ENCODE measurements at regions not wholly inside any gene's neighbourhood (a gene's known extent, or its start where the extent isn't known, plus 50 kb on each side); places are given as distances from the start of the nearest gene placed in this dataset.

- DNase-seq (no peak), ATAC-seq (ENCODE audit: low read depth) (no peak)
- H3K36me3 ChIP-seq (ENCODE audit: control insufficient read depth, insufficient read depth, low read length) = no peaks in the 10 kb centered on the region
- H2AK9ac ChIP-seq (replicated peaks; ENCODE audit: low read depth, low read length, poor library complexity) = no peak overlapping the region
- H2AK5ac ChIP-seq (ENCODE audit: low read depth, low read length) = no peak overlapping the region
- no peaks in the 10 kb centered on the region for H4K20me1 ChIP-seq (ENCODE audit: insufficient read depth, low read length)
- no peak for TF ChIP-seq RAD21 (IDR thresholded peaks at IDR 0.05; ENCODE audit: low read length)
- TF ChIP-seq NFE2L2 (IDR thresholded peaks at IDR 0.05; ENCODE audit: low read depth, low read length) = no peak
- no peak for TF ChIP-seq ELK1 (IDR thresholded peaks at IDR 0.05; ENCODE audit: borderline replicate concordance, low read depth, low read length)
- TF ChIP-seq CHD1 (IDR thresholded peaks at IDR 0.05; ENCODE audit: low read depth, low read length) = no peak
- no peak for TF ChIP-seq MXI1 (IDR thresholded peaks at IDR 0.05; ENCODE audit: borderline replicate concordance, low read depth, low read length)
- TF ChIP-seq MAZ (IDR thresholded peaks at IDR 0.05; ENCODE audit: borderline replicate concordance, low read depth, low read length) = no peak
- TF ChIP-seq POLR2A (IDR thresholded peaks at IDR 0.05; ENCODE audit: low read depth, low read length) = no peak
- no peak for TF ChIP-seq CTCF (conservative IDR thresholded peaks at IDR 0.05; ENCODE audit: low read depth, low read length)
- TF ChIP-seq RFX5 (IDR thresholded peaks at IDR 0.05; ENCODE audit: low read depth, low read length) = no peak
- no peak for TF ChIP-seq FOS (IDR thresholded peaks at IDR 0.05; ENCODE audit: low read depth, low read length)
- no peak for TF ChIP-seq SMC3 (IDR thresholded peaks at IDR 0.05; ENCODE audit: low read depth, low read length)
- no peak for TF ChIP-seq CEBPB (IDR thresholded peaks at IDR 0.05; ENCODE audit: low read depth, low read length)
- no peak for TF ChIP-seq MAFK (IDR thresholded peaks at IDR 0.05; ENCODE audit: low read depth, low read length)
- TF ChIP-seq USF2 (IDR thresholded peaks at IDR 0.05; ENCODE audit: low read depth, low read length) = no peak
- TF ChIP-seq BHLHE40 (IDR thresholded peaks at IDR 0.05; ENCODE audit: low read depth, low read length) = no peak
- no peak overlapping the region for H3K56ac ChIP-seq (ENCODE audit: extremely low read depth, insufficient read depth, low read length)
- in situ Hi-C loops (cut with MboI; ENCODE audit: low sequenced_read_pairs) (no loop called here), intact Hi-C loops (cut with micrococcal nuclease) (no loop called here), dilution Hi-C loops (cut with HindIII; ENCODE audit: low sequenced_read_pairs, unreplicated experiment) (no loop called here)
- H3K4ac ChIP-seq (ENCODE audit: low read depth, low read length) = no peak overlapping the region
- no peak overlapping the region for H3K23ac ChIP-seq (ENCODE audit: low read depth, low read length)
- H2BK15ac ChIP-seq (ENCODE audit: low read depth, low read length) = no peak overlapping the region
- H2AFZ ChIP-seq (replicated peaks; ENCODE audit: low read length, poor library complexity) = no peak overlapping the region
- H3K27ac ChIP-seq (ENCODE audit: insufficient read depth, low read length) = no peak overlapping the region
- H3K27me3 ChIP-seq (ENCODE audit: control insufficient read depth, insufficient read depth, low read length) = no peaks in the 10 kb centered on the region; the same call in 1 of the 2 replicates
- H3K14ac ChIP-seq (replicated peaks; ENCODE audit: low read depth, low read length) = no peak overlapping the region
- BruUV-seq (replicated peaks) = no TSS peak
- no peak overlapping the region for H4K8ac ChIP-seq (ENCODE audit: low read depth in 2 of 2, low read length in 2 of 2)
- H3K9me3 ChIP-seq (ENCODE audit: control insufficient read depth, insufficient read depth, low read length) = no peaks in the 10 kb centered on the region
- H3K18ac ChIP-seq (ENCODE audit: low read depth, low read length) = no peak overlapping the region
- H2BK120ac ChIP-seq (ENCODE audit: low read depth, low read length) = no peak overlapping the region
- no peak overlapping the region for H3K4me2 ChIP-seq (ENCODE audit: low read depth, low read length)
- ChIA-PET POLR2A (ENCODE audit: unreplicated experiment) (no interaction called here), CTCF (no interaction called here)
- no peak overlapping the region for H2BK5ac ChIP-seq (ENCODE audit: low read depth, low read length, poor library complexity, severe bottlenecking)
- no peak overlapping the region for H4K91ac ChIP-seq (ENCODE audit: insufficient read depth, low read depth, low read length)
- no peaks in the 10 kb centered on the region for H3K79me1 ChIP-seq (ENCODE audit: low read depth in 1 of 2, low read length in 2 of 2)
- no peaks in the 10 kb centered on the region for H3K9me1 ChIP-seq (ENCODE audit: insufficient read depth, low read length)
- no peak overlapping the region for H4K5ac ChIP-seq (ENCODE audit: low read depth, low read length)
- H3K4me1 ChIP-seq (ENCODE audit: control insufficient read depth, insufficient read depth, low read length) = no peaks in the 10 kb centered on the region
- no peak overlapping the region for H3K4me3 ChIP-seq (ENCODE audit: insufficient read depth, low read depth, low read length)
- 88% methylated on average over 3 of the region's 4 CpGs; no CpG with 5 or more reads in 1 of the 2 experiments for WGBS, 2 experiments (ENCODE audit: extremely low coverage in 2 of 2, insufficient read length in 1 of 2)
- H2BK20ac ChIP-seq (ENCODE audit: low read depth, low read length) = no peak overlapping the region
- H3K9ac ChIP-seq (ENCODE audit: low read depth, low read length) = no peak overlapping the region
Observed at GRCh38 chr9:2531481-2531880, 90.1 kb upstream of the VLDLR start.

All from IMR-90 (cell line).